HG02642 (cell line): ENCODE measurements at regions not wholly inside any gene's neighbourhood (a gene's known extent, or its start where the extent isn't known, plus 50 kb on each side); places are given as distances from the start of the nearest gene placed in this dataset.
A peak's percentile ranks its signal among the peaks of the same experiment; 100 is the strongest.
"Not testable (repeated sequence)": the region's sequence is repeated elsewhere in the genome, so short reads cannot be mapped to it uniquely, and the experiment has no call there.

Experiments used
- ATAC-seq: cut with Tn5 transposase; IDR thresholded peaks from one replicate; pipeline ENCODE4 v1.9.1; 2021; ENCODE audit warnings: mild to moderate bottlenecking; ENCODE audit not compliant: unreplicated experiment, poor library complexity

DNA sequence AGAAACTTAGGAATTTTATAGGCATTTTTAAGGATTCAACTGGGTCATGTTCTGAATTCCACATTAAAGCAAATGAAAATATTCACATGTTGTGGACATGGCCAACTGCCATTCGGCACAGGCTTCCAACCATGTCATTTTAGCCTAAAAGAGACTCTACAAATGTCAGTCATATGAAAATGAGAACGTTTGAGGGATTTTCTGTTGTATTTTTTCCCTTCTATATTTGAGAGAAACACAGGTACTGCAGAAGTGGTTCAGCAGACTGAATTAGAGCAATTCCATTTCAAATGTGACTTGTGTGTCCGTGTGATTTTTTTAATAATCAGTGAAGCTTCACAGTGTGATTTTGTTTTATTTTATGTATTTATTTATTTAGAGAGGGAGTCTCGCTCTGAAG, 124.3 kb downstream of the TP53TG3F start:
- not testable (repeated sequence) for ATAC-seq

DNA sequence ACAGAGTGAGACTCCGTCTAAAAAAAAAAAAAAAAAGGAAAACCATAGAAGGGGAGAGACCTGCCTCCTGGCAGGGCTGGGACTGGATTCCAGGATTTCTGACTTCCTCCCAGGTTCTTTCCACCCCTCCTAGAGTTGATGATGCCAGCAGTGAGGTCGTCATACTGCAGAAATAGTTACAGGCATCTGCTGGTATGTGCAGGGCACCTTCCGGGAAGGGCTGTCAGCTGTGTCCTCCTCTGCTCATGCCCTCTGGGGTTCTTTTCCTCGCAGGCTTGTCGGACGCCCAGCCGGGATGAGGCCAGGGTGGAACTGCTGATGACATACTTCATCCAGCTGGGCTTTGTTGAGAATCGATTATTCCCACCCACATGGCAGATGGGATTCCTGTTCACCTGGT, 129.2 kb downstream of the TP53TG3F start:
- ATAC-seq, result not testable (repeated sequence)

- not testable (repeated sequence) for ATAC-seq
Observed at GRCh38 chr16:33593344-33593743, 133.9 kb downstream of the TP53TG3F start.

- not testable (repeated sequence) for ATAC-seq
Observed at GRCh38 chr16:33595074-33595473, 135.7 kb downstream of the TP53TG3F start.

DNA sequence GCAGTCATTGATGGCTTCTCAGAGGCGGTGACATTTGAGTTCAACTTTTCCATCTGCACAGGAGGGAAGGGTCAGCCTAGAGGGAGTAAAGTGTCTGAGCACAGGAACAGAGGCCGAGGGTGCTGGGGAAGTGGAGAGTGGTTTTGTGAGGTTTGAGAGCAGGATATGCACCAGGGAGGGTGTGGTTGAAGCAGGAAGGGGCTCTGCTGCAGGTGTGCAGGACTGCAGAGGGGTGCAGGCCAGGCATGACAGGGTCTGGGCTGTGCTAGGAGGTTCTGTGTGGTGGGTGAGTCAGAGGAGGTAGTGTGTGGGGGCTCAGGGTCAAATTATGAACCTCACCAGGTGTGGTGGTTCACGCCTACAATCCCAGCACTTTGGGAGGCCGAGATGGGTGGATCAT, 141.6 kb downstream of the TP53TG3F start:
- ATAC-seq, result peak; percentile 56

DNA sequence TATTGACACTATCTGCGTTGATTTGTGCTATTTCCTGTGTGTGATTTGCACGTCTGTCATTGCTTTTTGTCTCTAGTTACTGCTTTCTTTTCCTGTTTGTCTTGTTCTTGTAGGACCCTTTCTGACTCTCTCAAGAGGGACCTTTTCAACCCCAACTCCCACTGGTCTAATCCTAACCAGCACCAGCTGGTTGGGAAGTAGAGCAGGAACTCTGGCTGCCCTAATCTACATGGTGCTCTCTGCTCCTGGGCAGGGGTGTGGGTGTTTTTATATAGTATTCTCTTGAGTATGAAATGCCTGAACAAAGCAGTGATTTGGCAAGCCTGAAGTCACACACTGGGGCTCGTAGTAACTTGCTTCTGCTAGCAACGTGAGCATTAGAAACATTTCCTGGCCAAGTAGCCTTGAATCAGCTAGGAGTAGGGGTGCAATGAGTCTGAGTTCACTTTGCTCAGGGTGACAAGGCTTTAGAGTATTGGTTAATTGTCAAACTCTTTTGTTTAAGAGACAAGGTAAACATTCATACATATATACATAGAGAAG, 164.2 kb downstream of the TP53TG3F start:
- not testable (repeated sequence) for ATAC-seq

DNA sequence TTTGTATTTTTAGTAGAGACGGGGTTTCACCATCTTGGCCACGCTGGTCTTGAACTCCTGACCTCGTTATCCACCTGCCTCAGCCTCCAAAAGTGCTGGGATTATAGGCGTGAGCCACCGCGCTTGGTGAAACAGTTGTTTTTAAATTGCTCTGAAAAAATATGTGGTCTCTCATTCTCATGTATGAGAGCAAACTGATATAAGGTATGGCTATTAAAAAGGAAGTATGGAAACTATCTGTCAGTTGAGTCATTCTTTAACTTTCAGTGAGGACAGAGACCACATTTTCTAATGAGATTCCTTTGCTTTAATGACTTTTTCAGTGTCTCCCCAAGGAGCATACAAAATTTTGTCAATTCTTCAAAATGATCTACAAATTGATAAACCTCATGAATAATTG, 169.5 kb downstream of the TP53TG3F start:
- ATAC-seq, result not testable (repeated sequence)

DNA sequence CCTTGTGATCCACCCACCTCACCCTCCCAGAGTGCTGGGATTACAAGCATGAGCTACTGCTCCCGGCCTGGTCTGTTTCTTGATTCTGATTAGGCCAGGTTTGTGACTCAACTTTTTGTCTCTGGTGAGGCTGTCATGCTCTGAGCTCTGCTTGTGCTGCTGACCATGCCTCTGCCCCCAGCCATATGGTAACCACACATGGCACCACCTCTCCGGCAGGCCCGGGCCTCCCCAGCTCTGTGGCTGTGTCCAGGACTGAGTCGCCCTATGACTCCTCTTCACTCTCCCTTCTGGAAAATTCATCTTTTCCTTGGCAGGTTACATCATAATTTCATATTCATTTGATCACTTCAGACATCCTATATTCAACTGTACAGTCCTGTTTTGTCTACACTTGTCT, 172.3 kb downstream of the TP53TG3F start:
- not testable (repeated sequence) for ATAC-seq

GRCh38 chr16:33634057-33634456, 174.6 kb downstream of the TP53TG3F start:
- ATAC-seq, result not testable (repeated sequence)

DNA sequence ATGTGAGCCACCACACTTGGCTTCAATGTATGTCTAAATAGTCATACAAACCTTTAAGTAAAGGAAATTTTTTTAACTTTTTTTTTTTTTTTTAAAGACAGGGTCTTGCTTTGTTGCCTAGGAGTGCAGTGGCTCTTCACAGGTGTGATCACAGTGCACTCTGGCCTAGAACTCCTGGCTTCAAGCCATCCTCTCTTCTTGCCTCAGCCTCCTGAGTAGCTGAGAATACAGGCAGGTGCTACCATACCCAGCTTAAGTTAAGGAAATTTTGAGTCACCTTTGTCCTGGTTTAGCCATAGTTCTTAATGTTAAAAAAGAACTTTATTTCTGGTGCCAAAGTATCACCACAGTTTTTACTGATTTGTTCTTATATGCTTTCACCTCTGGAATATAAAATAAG, 177.3 kb downstream of the TP53TG3F start:
- ATAC-seq, result not testable (repeated sequence)

DNA sequence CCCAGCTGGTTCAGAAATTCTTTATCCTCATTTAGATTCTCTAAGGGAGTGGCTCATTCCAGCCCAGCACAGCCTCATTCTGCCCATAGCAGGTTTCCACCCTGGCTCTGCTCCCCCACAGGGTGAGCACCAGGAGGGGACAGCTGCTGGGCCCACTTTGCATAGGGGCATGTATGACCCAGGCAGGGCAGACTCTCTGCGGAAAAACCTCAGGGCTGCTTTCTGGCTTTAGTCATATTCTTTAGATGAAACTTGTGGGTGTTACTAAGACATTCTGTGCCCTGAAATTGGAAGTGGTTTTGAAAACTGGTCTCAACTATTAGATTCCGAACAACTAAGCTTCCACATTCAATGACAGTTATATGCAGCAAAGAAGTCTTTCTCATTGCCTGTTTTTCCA, 183.9 kb downstream of the TP53TG3F start:
- peak; percentile 83 for ATAC-seq

- ATAC-seq, result peak; percentile 57
Observed at GRCh38 chr16:33643698-33644381, 184.4 kb downstream of the TP53TG3F start.

DNA sequence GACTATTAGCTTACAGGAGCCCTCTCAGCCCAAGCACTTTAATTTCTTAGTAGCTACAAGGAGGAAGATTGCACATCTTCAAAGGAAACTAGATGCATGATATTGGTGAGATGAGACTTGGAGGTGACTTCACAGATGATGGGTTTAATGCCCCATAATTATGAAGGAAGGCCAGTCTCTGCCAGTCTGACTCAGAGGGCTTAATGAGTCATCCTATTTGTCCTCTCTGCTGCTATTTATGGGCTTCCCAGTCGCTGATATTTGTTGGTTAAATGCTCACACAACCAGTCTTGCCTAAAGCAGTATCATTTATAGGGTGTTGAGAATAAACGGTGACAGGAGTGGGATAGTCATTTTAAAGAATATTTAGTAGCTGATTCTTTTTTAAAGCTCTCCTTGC, 187.0 kb downstream of the TP53TG3F start:
- not testable (repeated sequence) for ATAC-seq

DNA sequence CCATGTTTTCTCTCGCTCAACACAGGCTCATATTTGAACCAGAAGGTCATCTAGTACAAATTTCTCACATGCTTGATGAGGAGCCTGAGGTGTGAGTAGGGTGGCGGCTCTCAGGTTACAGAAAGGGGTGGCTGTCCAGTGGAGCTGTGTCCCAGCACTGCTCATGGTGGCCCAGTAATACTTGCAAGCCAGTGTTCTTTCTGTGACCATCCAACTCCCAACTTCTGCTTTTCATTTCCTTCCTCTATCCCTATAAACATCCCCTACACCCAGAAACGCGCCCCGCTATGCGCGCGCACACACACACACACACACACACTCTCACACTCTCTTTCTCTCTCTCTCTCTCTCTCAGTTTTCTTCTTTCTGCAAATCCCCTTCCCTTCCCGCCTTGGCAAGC, 196.3 kb downstream of the TP53TG3F start:
- not testable (repeated sequence) for ATAC-seq

DNA sequence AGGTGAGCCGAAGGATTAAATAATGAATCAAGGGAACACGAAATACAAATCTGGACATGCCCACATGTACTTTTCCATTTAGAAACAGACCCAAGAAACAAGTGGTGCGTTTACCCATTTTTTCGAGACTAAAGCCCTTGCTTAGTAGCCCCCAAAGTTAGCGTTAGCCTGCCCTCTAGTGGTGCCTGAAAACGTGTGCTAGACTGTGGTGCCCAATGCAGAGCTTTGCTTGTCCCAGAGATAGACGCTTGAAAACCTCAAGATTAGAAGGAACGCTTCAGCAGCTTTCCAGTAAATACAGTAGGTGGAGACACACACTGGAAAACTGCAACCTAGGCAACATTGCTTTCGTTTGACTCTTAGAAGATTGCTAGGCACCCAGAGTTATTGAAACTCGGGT, 197.0 kb downstream of the TP53TG3F start:
- peak; percentile 79 for ATAC-seq

- peak; percentile 44 for ATAC-seq
Observed at GRCh38 chr16:33657717-33658116, 198.3 kb downstream of the TP53TG3F start.

GRCh38 chr16:33680791-33681190, 221.4 kb downstream of the TP53TG3F start:
- ATAC-seq, result not testable (repeated sequence)

GRCh38 chr16:33700320-33700719, 240.9 kb downstream of the TP53TG3F start:
- ATAC-seq, result not testable (repeated sequence)

GRCh38 chr16:33706845-33707590, 247.6 kb downstream of the TP53TG3F start:
- not testable (repeated sequence) for ATAC-seq

GRCh38 chr16:33707591-33707934, 248.2 kb downstream of the TP53TG3F start:
- ATAC-seq, result not testable (repeated sequence)
